GM12872 (cell line): ENCODE measurements at regions not wholly inside any gene's neighbourhood (a gene's known extent, or its start where the extent isn't known, plus 50 kb on each side); places are given as distances from the start of the nearest gene placed in this dataset.

ENCODE experiments used
- CTCF ChIP-seq: IDR thresholded peaks from 3 replicates; pipeline ENCODE4 v1.5.1; 2011; ENCODE audit warnings: low read depth, mild to moderate bottlenecking, low read length, moderate library complexity; ENCODE audit not compliant: insufficient read depth

- no peak for TF ChIP-seq CTCF
These were observed 946.3 kb downstream of the DTWD2 start for GRCh38 chr5:118042076-118042475.

GRCh38 chr5:118040496-118040895 lies 947.9 kb downstream of the DTWD2 start:
- no peak for TF ChIP-seq CTCF

DNA sequence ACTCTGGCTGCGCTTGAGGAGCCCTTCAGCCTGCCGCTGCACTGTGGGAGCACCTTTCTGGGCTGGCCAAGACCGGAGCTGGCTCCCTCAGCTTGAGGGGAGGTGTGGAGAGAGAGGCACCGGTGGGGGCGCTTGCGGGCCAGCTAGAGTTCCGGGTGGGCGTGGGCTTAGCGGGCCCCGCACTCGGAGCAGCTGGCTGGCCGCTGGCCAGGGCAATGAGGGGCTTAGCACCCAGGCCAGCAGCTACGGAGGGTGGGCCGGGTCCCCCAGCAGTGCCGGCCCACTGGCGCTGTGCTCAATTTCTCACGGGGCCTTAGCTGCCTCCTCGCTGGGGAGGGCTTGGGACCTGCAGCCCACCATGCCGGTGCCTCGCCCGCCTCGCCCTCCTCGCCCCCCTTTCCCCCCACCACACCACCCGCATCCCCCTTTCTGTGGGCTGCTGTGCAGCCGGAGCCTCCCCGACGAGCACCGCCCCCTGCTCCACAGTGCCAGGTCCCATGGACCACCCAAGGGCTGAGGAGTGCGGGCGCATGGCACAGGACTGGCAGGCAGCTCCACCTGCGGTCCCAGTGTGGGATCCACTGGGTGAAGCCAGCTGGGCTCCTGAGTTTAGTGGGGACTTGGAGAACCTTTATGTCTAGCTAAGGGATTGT lies 954.5 kb downstream of the DTWD2 start:
- TF ChIP-seq CTCF, result no peak

DNA sequence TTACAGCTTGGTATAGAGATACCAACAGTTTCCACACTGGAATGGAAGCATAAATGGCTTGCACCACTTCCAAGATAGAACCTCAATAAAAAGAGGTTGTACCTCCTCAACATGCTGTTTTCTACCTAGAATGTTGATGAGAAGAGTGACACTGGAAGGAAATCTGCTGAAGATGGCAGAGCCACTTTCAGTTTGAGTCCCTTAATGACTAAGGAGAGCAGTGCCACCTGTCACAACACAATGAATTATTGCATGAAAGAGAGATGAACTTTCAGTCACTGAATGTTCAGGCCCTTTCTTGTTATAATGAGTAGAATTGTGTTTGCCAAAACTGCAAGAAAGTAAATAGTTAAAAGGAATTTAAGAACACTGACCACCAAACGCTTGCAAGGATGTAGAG lies 958.5 kb downstream of the DTWD2 start:
- no peak for TF ChIP-seq CTCF

DNA sequence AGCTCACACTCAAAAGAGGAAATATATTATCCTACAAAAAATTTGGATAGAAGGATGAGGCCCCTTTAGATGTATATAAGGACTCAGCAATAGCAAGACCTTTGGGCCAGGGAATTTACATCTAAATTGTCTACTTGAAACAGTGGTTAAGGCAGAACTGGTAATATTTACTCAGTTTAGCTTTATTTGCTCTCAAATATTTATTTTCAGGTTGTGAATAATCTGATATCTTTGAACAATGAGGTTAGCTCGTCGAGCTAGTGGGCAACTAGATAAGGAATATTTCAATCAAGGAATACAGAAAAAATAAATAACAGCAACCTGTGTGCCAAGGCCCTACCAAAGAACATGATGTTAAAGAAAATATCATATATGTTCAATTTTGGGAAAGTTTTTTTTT lies 966.3 kb downstream of the DTWD2 start:
- TF ChIP-seq CTCF, result no peak

- no peak for TF ChIP-seq CTCF
These were observed 970.8 kb downstream of the DTWD2 start for GRCh38 chr5:118017536-118017935.

DNA sequence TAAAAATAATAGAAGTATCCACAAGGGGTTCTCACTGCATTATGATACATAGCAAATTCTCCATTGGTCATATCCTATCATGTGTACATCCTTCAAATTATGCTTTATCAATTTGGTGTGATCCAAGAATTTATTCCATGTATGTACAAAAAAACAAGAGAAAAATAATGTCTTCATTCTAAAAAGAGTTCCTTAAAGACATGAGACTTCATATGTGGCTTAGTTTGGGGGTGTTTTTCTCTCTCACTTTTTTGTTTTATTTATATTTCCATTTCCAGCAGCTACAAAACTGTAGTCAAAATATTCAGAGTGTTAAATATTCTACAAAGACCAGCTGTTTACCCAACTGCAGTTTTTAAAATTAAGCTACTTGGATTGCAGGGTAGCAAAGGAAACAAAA lies 972.0 kb downstream of the DTWD2 start:
- TF ChIP-seq CTCF, result no peak
